ENCODE measurements at regions not wholly inside any gene's neighbourhood (a gene's known extent, or its start where the extent isn't known, plus 50 kb on each side); places are given as distances from the start of the nearest gene placed in this dataset.
"Not testable (repeated sequence)": the region's sequence is repeated elsewhere in the genome, so short reads cannot be mapped to it uniquely, and the experiment has no call there.

- WGBS, 2 donors: 66 to 80% methylated on average over 2 of the region's 2 CpGs
- TF ChIP-seq CTCF (IDR thresholded peaks at IDR 0.05): no peak
Measured at GRCh38 chr14:66009089-66009488, 477.1 kb upstream of the CCDC196 start.

GRCh38 chr14:66010695-66011094 is 475.5 kb upstream of the CCDC196 start:
- Histone ChIP-seq H3K4me1 (peaks cover 11 to 17% of the 10 kb centered on the region in 2 donors), H3K9me3 (no peaks in the 10 kb centered on the region), H3K27ac (no peak overlapping the region), H3K27me3 (no peaks in the 10 kb centered on the region), H3K36me3 (no peaks in the 10 kb centered on the region), H3K4me3 (replicated peaks in 1 of 3) (no peak overlapping the region)
- no peak for DNase-seq
- 87 to 91% methylated on average over 2 of the region's 2 CpGs for WGBS, 2 donors
- intact Hi-C loops (cut with DNase I): no loop called here
- TF ChIP-seq CTCF (IDR thresholded peaks at IDR 0.05): no peak
- TF ChIP-seq POLR2A (IDR thresholded peaks at IDR 0.05): no peak

More at GRCh38 chr14:66009089-66009488, 477.1 kb upstream of the CCDC196 start:
- Histone ChIP-seq H3K9me3 (no peaks in the 10 kb centered on the region), H3K4me1 (peaks cover 0 to 3% of the 10 kb centered on the region in 2 donors), H3K36me3 (no peaks in the 10 kb centered on the region), H3K27me3 (no peaks in the 10 kb centered on the region), H3K4me3 (replicated peaks in 1 of 3) (no peak overlapping the region), H3K27ac (no peak overlapping the region)
- intact Hi-C loops (cut with DNase I): no loop called here
- no peak for DNase-seq

- no peaks in the 10 kb centered on the region for H3K27me3 ChIP-seq
- intact Hi-C loops (cut with DNase I): no loop called here
- H3K4me3 ChIP-seq (replicated peaks in 1 of 3): no peak overlapping the region
- no peaks in the 10 kb centered on the region for H3K36me3 ChIP-seq
- no peaks in the 10 kb centered on the region for H3K9me3 ChIP-seq
- 80 to 85% methylated on average over 3 of the region's 3 CpGs for whole genome bisulfite sequencing, 2 donors
- no peak for DNase-seq
- TF ChIP-seq CTCF (IDR thresholded peaks at IDR 0.05) (no peak), POLR2A (IDR thresholded peaks at IDR 0.05) (no peak)
- peaks cover 11 to 17% of the 10 kb centered on the region in 2 donors for H3K4me1 ChIP-seq
- no peak overlapping the region for H3K27ac ChIP-seq
Measured at GRCh38 chr14:66011855-66012254, 474.3 kb upstream of the CCDC196 start.

- H3K4me3 ChIP-seq (replicated peaks in 1 of 3); H3K36me3 ChIP-seq; intact Hi-C loops (cut with DNase I); H3K27me3 ChIP-seq; H3K27ac ChIP-seq; DNase-seq; H3K9me3 ChIP-seq: not testable (repeated sequence)
- H3K4me1 ChIP-seq: peaks cover 11 to 17% of the 10 kb centered on the region in 2 donors
- 74 to 82% methylated on average over 38 to 40 of the region's 42 CpGs for WGBS, 2 donors
Measured at GRCh38 chr14:66013607-66014006, 472.6 kb upstream of the CCDC196 start.

GRCh38 chr14:66015071-66015780 is 470.9 kb upstream of the CCDC196 start:
- Histone ChIP-seq H3K27ac (peak overlapping the region in 2 of 3 donors; percentile 6 to 38), H3K36me3 (no peaks in the 10 kb centered on the region), H3K4me1 (peaks cover 11 to 17% of the 10 kb centered on the region in 2 donors), H3K27me3 (no peaks in the 10 kb centered on the region), H3K9me3 (no peaks in the 10 kb centered on the region), H3K4me3 (replicated peaks in 1 of 3) (no peak overlapping the region)
- no peak for DNase-seq
- WGBS, 2 donors: 44 to 62% methylated on average over 4 of the region's 4 CpGs
- TF ChIP-seq CTCF (IDR thresholded peaks at IDR 0.05): no peak
- no peak for TF ChIP-seq POLR2A (IDR thresholded peaks at IDR 0.05)
- intact Hi-C loops (cut with DNase I): no loop called here

Data from thyroid gland (tissue), 4 donors.